GM23338 (cell line): ENCODE measurements at regions not wholly inside any gene's neighbourhood (a gene's known extent, or its start where the extent isn't known, plus 50 kb on each side); places are given as distances from the start of the nearest gene placed in this dataset.
A peak's percentile ranks its signal among the peaks of the same experiment; 100 is the strongest.

Experiments used
- ATAC-seq: fragments of 200-7000 bp; cut with Tn5 transposase; 3 replicates; pipeline ENCODE4 v1.9.1; 2020
- DNase-seq: peaks from one replicate; pipeline ENCODE4 v3.0.0-alpha.2; 2015; ENCODE audit warnings: low spot score
- H2AFZ ChIP-seq: fragments of 200-600 bp; sonication (generic); 2 replicates; pipeline ENCODE4 v1.8.0; 2016; ENCODE audit warnings: antibody characterized with exemption, mild to moderate bottlenecking, moderate library complexity
- H3F3A ChIP-seq: fragments of 200-600 bp; sonication (generic); replicated peaks from 2 replicates; pipeline ENCODE4 v1.8.0; 2017; ENCODE audit warnings: antibody characterized with exemption, mixed run types, low read depth
- H3K27ac ChIP-seq: fragments of 200-600 bp; sonication (generic); 2 replicates; pipeline ENCODE4 v1.6.1; 2016; ENCODE audit warnings: low read depth
- H3K27me3 ChIP-seq: fragments of 200-600 bp; sonication (generic); 2 replicates; pipeline ENCODE4 v1.8.0; 2016; ENCODE audit warnings: mild to moderate bottlenecking, mixed run types, moderate library complexity; ENCODE audit not compliant: insufficient read depth
- H3K36me3 ChIP-seq: fragments of 200-600 bp; sonication (generic); 2 replicates; pipeline ENCODE4 v1.8.0; 2016; ENCODE audit warnings: mild to moderate bottlenecking; ENCODE audit not compliant: insufficient read depth
- H3K4me1 ChIP-seq: fragments of 200-600 bp; sonication (generic); 2 replicates; pipeline ENCODE4 v1.8.0; 2016; ENCODE audit warnings: mild to moderate bottlenecking, moderate library complexity; ENCODE audit not compliant: insufficient read depth
- H3K4me2 ChIP-seq: fragments of 200-600 bp; sonication (generic); 2 replicates; pipeline ENCODE4 v1.7.1; 2017; ENCODE audit warnings: mixed run types
- H3K4me3 ChIP-seq: fragments of 200-600 bp; sonication (generic); 2 replicates; pipeline ENCODE4 v1.6.1; 2016; ENCODE audit warnings: mixed run types
- H3K79me2 ChIP-seq: fragments of 200-600 bp; sonication (generic); replicated peaks from 2 replicates; pipeline ENCODE4 v1.8.0; 2017; ENCODE audit warnings: mild to moderate bottlenecking; ENCODE audit not compliant: insufficient read depth
- H3K9me2 ChIP-seq: fragments of 200-600 bp; sonication (generic); 2 replicates; pipeline ENCODE4 v1.8.0; 2017; ENCODE audit not compliant: insufficient read depth
- H4K20me1 ChIP-seq: fragments of 200-600 bp; sonication (generic); replicated peaks from 2 replicates; pipeline ENCODE4 v1.8.0; 2017; ENCODE audit warnings: mild to moderate bottlenecking; ENCODE audit not compliant: insufficient read depth
- H3K27ac Mint-ChIP-seq: 2 replicates; pipeline ENCODE4 v1.8.0; 2020; ENCODE audit warnings: inconsistent platforms, mild to moderate bottlenecking, moderate library complexity, mixed read lengths
- H3K27me3 Mint-ChIP-seq: 3 replicates; pipeline ENCODE4 v1.8.0; 2022; ENCODE audit warnings: low read depth, mild to moderate bottlenecking, moderate library complexity, mixed read lengths, inconsistent platforms; ENCODE audit not compliant: insufficient read depth, poor library complexity
- H3K36me3 Mint-ChIP-seq: 3 replicates; pipeline ENCODE4 v1.8.0; 2021; ENCODE audit warnings: low read depth, mild to moderate bottlenecking, inconsistent platforms, moderate library complexity, mixed read lengths
- H3K4me1 Mint-ChIP-seq: 3 replicates; pipeline ENCODE4 v1.8.0; 2020; ENCODE audit warnings: mild to moderate bottlenecking, inconsistent platforms, mixed read lengths
- H3K4me3 Mint-ChIP-seq: 3 replicates; pipeline ENCODE4 v1.8.0; 2021; ENCODE audit warnings: moderate library complexity, mild to moderate bottlenecking, inconsistent platforms, mixed read lengths
- H3K9me3 Mint-ChIP-seq: 3 replicates; pipeline ENCODE4 v1.8.0; 2020; ENCODE audit warnings: moderate library complexity, mild to moderate bottlenecking, inconsistent platforms, mixed read lengths
- CREB1 ChIP-seq: fragments of 250-450 bp; sonication (Bioruptor Pico); IDR thresholded peaks from 2 replicates; pipeline ENCODE4 v1.5.0; 2020; ENCODE audit warnings: low read depth, mild to moderate bottlenecking, moderate library complexity
- EZH2 ChIP-seq: fragments of 200-600 bp; sonication (generic); IDR thresholded peaks from one replicate; pipeline ENCODE4 v1.8.0; 2017; ENCODE audit warnings: antibody characterized with exemption, mild to moderate bottlenecking, low read depth; ENCODE audit not compliant: unreplicated experiment
- EZH2phosphoT487 ChIP-seq: fragments of 200-600 bp; sonication (generic); IDR thresholded peaks from one replicate; pipeline ENCODE4 v1.8.1; 2018; ENCODE audit warnings: antibody characterized with exemption; ENCODE audit not compliant: unreplicated experiment
- JUNB ChIP-seq: IDR thresholded peaks from one replicate; pipeline ENCODE4 v1.6.1; 2016; ENCODE audit warnings: antibody characterized with exemption; ENCODE audit not compliant: unreplicated experiment
- NANOG ChIP-seq: IDR thresholded peaks from 2 replicates; pipeline ENCODE4 v1.6.1; 2016; ENCODE audit warnings: antibody characterized with exemption, borderline replicate concordance
- POLR2AphosphoS5 ChIP-seq: IDR thresholded peaks from 2 replicates; pipeline ENCODE4 v1.6.1; 2016; ENCODE audit warnings: antibody characterized with exemption, low read depth
- STAT1 ChIP-seq: IDR thresholded peaks from one replicate; pipeline ENCODE4 v1.6.1; 2016; ENCODE audit warnings: antibody characterized with exemption; ENCODE audit not compliant: unreplicated experiment
- ZNF114 ChIP-seq: fragments of 250-450 bp; sonication (Bioruptor Pico); IDR thresholded peaks from 2 replicates; pipeline ENCODE4 v1.5.0; 2020; ENCODE audit warnings: mild to moderate bottlenecking, moderate library complexity
- TF ChIP-seq, protein P1 (sequence below), 2 experiments: fragments of 200-600 bp in 1 of 2; sonication (generic) in 1 of 2; conservative IDR thresholded peaks; 2 replicates each; pipeline versions ENCODE4 v1.5.1 to v1.6.1; 2016 to 2017; ENCODE audit warnings: antibody characterized with exemption in 2 of 2, low read depth in 2 of 2, mild to moderate bottlenecking in 2 of 2, moderate library complexity in 1 of 2
- TF ChIP-seq, protein P2 (sequence below): IDR thresholded peaks from 2 replicates; pipeline ENCODE4 v1.6.1; 2016; ENCODE audit warnings: antibody characterized with exemption
- TF ChIP-seq, protein P3 (sequence below): fragments of 250-450 bp; sonication (Bioruptor Pico); IDR thresholded peaks from 2 replicates; pipeline ENCODE4 v1.5.0; 2020; ENCODE audit warnings: mild to moderate bottlenecking, moderate library complexity

DNA sequence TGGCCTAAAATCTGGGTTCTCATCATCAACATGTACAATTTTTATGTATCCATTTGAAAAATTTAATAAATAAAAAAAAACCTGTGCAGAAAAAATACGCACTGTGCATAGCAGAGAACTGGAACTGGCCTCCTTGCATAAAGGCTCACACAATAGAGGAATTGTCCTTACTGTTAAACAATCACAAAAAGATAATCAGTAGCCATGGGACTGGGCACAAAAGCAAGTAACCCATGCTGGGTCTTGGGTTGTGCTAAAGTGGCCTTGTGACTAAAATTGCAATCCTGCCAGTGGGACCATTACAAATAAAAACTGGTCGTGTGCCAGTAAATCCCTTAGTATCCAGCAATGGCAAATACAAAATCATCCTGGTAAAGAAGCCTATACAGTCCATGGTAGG, 1646.6 kb downstream of the MAT2B start:
- Mint-ChIP-seq H3K9me3 (no peaks in the 10 kb centered on the region), H3K4me3 (no peak overlapping the region), H3K27me3 (no peaks in the 10 kb centered on the region), H3K4me1 (peaks cover 13% of the 10 kb centered on the region), H3K36me3 (peaks cover 2% of the 10 kb centered on the region; the same call in 1 of the 3 replicates), H3K27ac (no peak overlapping the region)
- no peaks in the 10 kb centered on the region for H3F3A ChIP-seq
- no peak for DNase-seq
- H3K9me2 ChIP-seq, result peaks cover 6% of the 10 kb centered on the region
- ATAC-seq, result no peak
- no peaks in the 10 kb centered on the region for H3K79me2 ChIP-seq
- no peak overlapping the region for H3K4me3 ChIP-seq
- H4K20me1 ChIP-seq, result no peaks in the 10 kb centered on the region
- H3K4me2 ChIP-seq, result no peak overlapping the region
- no peak overlapping the region for H2AFZ ChIP-seq
- no peaks in the 10 kb centered on the region for H3K36me3 ChIP-seq
- H3K27me3 ChIP-seq, result no peaks in the 10 kb centered on the region
- H3K4me1 ChIP-seq, result peaks cover 15% of the 10 kb centered on the region
- TF ChIP-seq NANOG (no peak), POLR2AphosphoS5 (no peak), ZNF114 (CRISPR knock-in tag) (no peak), EZH2 (no peak), JUNB (no peak), STAT1 (no peak), CREB1 (CRISPR knock-in tag) (no peak)
- TF ChIP-seq, protein P1, sequence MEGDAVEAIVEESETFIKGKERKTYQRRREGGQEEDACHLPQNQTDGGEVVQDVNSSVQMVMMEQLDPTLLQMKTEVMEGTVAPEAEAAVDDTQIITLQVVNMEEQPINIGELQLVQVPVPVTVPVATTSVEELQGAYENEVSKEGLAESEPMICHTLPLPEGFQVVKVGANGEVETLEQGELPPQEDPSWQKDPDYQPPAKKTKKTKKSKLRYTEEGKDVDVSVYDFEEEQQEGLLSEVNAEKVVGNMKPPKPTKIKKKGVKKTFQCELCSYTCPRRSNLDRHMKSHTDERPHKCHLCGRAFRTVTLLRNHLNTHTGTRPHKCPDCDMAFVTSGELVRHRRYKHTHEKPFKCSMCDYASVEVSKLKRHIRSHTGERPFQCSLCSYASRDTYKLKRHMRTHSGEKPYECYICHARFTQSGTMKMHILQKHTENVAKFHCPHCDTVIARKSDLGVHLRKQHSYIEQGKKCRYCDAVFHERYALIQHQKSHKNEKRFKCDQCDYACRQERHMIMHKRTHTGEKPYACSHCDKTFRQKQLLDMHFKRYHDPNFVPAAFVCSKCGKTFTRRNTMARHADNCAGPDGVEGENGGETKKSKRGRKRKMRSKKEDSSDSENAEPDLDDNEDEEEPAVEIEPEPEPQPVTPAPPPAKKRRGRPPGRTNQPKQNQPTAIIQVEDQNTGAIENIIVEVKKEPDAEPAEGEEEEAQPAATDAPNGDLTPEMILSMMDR (conservative IDR thresholded peaks at IDR 0.05; ENCODE audit: low read depth in 2 of 2), result no peak
- H3K27ac ChIP-seq, result no peak overlapping the region

DNA sequence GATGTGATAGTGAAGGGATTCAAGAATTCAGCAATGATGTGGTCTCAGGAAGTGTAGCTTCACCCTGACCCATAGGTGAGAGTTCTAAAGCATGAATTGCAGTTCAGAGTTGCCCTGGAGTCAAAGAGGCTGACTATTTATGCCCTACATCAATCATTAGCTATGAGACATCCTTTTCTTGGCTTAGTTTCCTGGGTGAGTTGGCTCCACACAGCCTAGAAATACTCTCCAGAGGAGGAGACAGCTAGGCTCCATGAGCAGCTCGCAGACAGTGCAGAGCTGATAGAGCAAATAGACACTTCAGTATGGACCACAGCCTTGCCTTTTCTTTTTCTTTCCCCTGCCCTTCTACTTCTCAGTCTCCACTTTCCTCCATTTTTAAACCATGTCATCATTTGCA, 1651.8 kb downstream of the MAT2B start:
- H3K36me3 ChIP-seq, result no peaks in the 10 kb centered on the region
- H3F3A ChIP-seq, result no peaks in the 10 kb centered on the region
- Mint-ChIP-seq H3K9me3 (no peaks in the 10 kb centered on the region), H3K4me1 (no peaks in the 10 kb centered on the region), H3K27ac (no peak overlapping the region), H3K36me3 (no peaks in the 10 kb centered on the region), H3K27me3 (no peaks in the 10 kb centered on the region), H3K4me3 (no peak overlapping the region)
- DNase-seq (no peak), ATAC-seq (no peak)
- no peak overlapping the region for H3K27ac ChIP-seq
- no peaks in the 10 kb centered on the region for H4K20me1 ChIP-seq
- H3K4me1 ChIP-seq, result no peaks in the 10 kb centered on the region
- H3K79me2 ChIP-seq, result no peaks in the 10 kb centered on the region
- H3K4me3 ChIP-seq, result no peak overlapping the region
- peak overlapping the region; percentile 8; the same call in 1 of the 2 replicates for H2AFZ ChIP-seq
- H3K9me2 ChIP-seq, result no peaks in the 10 kb centered on the region
- no peaks in the 10 kb centered on the region for H3K27me3 ChIP-seq
- no peak overlapping the region for H3K4me2 ChIP-seq
- TF ChIP-seq JUNB (no peak), NANOG (no peak), ZNF114 (CRISPR knock-in tag) (no peak), POLR2AphosphoS5 (no peak), EZH2phosphoT487 (no peak), CREB1 (CRISPR knock-in tag) (no peak)
- TF ChIP-seq, protein P2, sequence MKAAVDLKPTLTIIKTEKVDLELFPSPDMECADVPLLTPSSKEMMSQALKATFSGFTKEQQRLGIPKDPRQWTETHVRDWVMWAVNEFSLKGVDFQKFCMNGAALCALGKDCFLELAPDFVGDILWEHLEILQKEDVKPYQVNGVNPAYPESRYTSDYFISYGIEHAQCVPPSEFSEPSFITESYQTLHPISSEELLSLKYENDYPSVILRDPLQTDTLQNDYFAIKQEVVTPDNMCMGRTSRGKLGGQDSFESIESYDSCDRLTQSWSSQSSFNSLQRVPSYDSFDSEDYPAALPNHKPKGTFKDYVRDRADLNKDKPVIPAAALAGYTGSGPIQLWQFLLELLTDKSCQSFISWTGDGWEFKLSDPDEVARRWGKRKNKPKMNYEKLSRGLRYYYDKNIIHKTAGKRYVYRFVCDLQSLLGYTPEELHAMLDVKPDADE, result no peak
- TF ChIP-seq, protein P1 (conservative IDR thresholded peaks at IDR 0.05; ENCODE audit: low read depth in 2 of 2), result no peak
- TF ChIP-seq, protein P3, sequence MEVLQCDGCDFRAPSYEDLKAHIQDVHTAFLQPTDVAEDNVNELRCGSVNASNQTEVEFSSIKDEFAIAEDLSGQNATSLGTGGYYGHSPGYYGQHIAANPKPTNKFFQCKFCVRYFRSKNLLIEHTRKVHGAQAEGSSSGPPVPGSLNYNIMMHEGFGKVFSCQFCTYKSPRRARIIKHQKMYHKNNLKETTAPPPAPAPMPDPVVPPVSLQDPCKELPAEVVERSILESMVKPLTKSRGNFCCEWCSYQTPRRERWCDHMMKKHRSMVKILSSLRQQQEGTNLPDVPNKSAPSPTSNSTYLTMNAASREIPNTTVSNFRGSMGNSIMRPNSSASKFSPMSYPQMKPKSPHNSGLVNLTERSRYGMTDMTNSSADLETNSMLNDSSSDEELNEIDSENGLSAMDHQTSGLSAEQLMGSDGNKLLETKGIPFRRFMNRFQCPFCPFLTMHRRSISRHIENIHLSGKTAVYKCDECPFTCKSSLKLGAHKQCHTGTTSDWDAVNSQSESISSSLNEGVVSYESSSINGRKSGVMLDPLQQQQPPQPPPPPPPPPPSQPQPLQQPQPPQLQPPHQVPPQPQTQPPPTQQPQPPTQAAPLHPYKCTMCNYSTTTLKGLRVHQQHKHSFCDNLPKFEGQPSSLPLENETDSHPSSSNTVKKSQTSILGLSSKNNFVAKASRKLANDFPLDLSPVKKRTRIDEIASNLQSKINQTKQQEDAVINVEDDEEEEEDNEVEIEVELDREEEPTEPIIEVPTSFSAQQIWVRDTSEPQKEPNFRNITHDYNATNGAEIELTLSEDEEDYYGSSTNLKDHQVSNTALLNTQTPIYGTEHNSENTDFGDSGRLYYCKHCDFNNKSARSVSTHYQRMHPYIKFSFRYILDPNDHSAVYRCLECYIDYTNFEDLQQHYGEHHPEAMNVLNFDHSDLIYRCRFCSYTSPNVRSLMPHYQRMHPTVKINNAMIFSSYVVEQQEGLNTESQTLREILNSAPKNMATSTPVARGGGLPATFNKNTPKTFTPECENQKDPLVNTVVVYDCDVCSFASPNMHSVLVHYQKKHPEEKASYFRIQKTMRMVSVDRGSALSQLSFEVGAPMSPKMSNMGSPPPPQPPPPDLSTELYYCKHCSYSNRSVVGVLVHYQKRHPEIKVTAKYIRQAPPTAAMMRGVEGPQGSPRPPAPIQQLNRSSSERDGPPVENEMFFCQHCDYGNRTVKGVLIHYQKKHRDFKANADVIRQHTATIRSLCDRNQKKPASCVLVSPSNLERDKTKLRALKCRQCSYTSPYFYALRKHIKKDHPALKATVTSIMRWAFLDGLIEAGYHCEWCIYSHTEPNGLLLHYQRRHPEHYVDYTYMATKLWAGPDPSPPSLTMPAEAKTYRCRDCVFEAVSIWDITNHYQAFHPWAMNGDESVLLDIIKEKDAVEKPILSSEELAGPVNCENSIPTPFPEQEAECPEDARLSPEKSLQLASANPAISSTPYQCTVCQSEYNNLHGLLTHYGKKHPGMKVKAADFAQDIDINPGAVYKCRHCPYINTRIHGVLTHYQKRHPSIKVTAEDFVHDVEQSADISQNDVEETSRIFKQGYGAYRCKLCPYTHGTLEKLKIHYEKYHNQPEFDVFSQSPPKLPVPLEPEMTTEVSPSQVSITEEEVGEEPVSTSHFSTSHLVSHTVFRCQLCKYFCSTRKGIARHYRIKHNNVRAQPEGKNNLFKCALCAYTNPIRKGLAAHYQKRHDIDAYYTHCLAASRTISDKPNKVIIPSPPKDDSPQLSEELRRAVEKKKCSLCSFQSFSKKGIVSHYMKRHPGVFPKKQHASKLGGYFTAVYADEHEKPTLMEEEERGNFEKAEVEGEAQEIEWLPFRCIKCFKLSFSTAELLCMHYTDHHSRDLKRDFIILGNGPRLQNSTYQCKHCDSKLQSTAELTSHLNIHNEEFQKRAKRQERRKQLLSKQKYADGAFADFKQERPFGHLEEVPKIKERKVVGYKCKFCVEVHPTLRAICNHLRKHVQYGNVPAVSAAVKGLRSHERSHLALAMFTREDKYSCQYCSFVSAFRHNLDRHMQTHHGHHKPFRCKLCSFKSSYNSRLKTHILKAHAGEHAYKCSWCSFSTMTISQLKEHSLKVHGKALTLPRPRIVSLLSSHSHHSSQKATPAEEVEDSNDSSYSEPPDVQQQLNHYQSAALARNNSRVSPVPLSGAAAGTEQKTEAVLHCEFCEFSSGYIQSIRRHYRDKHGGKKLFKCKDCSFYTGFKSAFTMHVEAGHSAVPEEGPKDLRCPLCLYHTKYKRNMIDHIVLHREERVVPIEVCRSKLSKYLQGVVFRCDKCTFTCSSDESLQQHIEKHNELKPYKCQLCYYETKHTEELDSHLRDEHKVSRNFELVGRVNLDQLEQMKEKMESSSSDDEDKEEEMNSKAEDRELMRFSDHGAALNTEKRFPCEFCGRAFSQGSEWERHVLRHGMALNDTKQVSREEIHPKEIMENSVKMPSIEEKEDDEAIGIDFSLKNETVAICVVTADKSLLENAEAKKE, result no peak
